GM10266 (cell line): ENCODE measurements at regions not wholly inside any gene's neighbourhood (a gene's known extent, or its start where the extent isn't known, plus 50 kb on each side); places are given as distances from the start of the nearest gene placed in this dataset.

Experiments
- DNase-seq: peaks from one replicate; pipeline ENCODE4 v3.0.0; 2012; ENCODE audit errors: extremely low spot score
- CTCF ChIP-seq: IDR thresholded peaks from 2 replicates; pipeline ENCODE4 v1.5.1; 2012; ENCODE audit warnings: mild to moderate bottlenecking, low read depth; ENCODE audit not compliant: control insufficient read depth, insufficient read depth; ENCODE audit errors: missing control alignments

GRCh38 chr5:45189481-45189880 lies 380.7 kb downstream of the MRPS30 start:
- TF ChIP-seq CTCF: no peak
- DNase-seq: no peak

- no peak for TF ChIP-seq CTCF
- no peak for DNase-seq
Measured at GRCh38 chr5:45195026-45195425, 386.3 kb downstream of the MRPS30 start.
